Kidney tubule cell (primary cell): ENCODE measurements at regions not wholly inside any gene's neighbourhood (a gene's known extent, or its start where the extent isn't known, plus 50 kb on each side); places are given as distances from the start of the nearest gene placed in this dataset.
"Not testable (repeated sequence)": the region's sequence is repeated elsewhere in the genome, so short reads cannot be mapped to it uniquely, and the experiment has no call there.

Source experiments
- DNase-seq: peaks from one replicate; pipeline ENCODE4 v3.0.0-alpha.2; 2018; ENCODE audit warnings: low spot score

DNA sequence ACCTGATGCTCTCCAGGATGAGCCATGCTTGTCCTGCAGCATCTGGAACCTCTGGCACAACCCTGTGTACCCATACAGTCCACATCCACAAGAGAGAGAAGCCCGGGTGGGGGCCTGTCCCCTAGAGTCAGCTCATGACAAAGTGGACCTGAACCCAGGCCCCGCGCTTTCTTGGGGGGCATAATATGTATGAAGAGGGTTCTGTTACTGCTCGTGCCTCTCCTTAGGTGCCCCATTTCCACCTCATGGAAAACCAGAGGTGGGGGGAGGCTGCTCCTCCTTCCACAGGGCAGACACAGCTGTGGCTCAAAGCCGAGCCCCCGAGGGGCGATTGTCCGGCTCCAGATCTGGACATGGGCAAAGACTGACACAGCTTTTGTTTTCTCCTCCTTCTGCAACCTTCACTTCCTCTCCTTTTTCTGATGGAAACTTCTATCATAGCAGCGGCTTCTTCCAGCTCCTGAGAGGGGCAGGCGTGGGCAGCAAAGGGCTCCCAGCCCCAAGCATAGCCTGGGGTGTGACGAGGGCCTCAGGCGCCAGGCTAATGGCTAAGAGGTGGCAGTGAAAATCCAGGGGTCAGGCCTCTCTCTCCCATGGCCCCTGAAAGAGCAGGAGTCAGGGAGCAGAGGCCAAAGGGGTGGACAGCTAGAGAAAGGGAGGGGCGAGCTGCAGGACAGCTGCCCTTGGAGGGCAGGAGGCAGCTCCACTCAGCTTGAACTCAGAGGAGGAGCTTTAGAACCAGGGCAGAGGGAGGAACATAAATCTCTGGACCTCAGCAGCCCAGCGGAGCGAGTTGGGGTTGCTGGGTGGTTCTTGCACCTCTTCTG, 155.5 kb downstream of the ZFP36L2 start:
- no peak for DNase-seq

DNA sequence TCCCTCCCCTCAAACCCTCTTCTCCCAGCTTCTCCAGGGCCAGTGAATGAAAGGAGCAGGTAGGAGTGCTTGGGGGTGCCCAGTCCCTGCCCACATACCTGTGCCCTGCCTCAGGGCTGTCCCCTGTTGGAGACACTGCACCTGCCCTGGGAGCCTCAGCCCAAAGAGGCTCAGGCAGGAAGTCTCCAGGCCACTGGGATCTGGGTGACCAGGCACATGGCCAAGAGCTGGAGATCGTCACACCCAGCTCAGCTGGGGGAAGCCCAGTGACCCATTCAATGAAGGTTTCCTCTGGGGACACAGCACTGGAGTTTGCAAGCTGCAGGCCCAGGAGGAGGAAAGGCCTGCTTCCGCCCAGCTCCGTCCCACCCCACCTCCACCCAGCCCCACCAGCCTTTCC, 156.4 kb downstream of the ZFP36L2 start:
- peak; percentile 74 for DNase-seq

DNA sequence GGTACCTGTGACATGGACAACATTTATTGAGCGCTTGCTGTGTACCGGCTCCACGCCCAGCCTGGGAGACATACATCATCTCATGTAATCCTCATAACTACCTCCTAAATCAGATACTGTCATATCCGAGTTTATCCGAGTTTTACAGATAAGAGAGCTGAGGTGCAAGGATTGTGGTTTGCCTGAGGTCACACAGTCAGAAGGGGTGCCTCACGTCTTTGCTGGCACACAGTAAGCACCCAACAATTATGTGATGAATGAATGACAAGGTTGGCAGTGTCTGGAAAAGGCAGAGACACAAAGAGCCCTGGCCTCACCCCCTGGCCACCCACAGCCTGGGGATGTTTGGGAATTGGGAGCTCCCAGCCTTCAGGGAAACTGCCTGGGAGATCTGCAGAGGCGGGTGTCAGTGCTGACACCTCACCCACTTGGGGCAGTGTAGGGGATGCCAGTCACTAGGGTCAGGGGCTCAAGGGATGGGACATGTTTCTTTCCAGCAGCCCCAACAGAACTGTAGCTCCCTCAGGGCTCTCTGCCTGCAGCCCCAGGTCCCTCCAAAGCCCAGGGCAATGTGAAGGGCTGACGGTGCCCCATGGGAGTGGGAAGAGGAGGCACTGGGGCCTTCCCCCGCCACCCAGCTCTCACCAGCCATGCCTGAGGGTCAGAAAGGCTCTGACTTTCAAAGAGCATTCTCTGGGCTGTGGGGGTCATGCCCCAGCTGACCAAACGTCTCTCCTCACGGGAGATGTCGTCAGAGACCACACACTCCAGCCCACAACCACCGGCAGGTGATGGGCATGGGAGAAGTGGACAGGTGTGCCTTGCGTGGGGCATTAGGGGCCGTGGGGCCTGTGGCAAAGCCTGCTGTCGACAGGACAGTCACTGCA, 157.5 kb downstream of the ZFP36L2 start:
- DNase-seq = no peak

DNA sequence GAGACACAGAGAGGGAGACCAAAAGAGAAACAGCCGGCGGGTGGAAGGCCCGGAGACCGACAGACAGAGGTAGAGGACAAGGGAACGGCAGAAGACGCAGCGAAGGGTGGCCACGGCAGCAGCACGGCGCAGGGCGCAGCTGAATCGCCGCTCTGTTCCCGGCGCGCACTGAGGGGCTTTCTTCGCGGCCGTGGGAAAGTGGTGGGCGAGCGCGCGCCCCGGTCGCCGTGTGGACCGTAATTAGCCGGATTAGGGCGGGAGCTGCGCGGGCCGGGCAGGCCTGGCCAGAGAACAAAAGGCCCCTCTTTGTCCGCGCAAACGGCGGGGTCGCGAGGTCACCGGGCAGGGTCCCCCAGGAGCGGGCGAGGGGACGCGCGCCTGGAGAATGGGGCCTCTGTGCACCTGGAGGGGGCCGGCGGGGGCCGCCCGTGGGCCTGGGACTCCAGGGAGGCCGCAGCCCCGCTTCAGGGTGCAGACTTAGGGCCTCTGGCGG, 158.3 kb downstream of the ZFP36L2 start:
- DNase-seq = no peak

DNA sequence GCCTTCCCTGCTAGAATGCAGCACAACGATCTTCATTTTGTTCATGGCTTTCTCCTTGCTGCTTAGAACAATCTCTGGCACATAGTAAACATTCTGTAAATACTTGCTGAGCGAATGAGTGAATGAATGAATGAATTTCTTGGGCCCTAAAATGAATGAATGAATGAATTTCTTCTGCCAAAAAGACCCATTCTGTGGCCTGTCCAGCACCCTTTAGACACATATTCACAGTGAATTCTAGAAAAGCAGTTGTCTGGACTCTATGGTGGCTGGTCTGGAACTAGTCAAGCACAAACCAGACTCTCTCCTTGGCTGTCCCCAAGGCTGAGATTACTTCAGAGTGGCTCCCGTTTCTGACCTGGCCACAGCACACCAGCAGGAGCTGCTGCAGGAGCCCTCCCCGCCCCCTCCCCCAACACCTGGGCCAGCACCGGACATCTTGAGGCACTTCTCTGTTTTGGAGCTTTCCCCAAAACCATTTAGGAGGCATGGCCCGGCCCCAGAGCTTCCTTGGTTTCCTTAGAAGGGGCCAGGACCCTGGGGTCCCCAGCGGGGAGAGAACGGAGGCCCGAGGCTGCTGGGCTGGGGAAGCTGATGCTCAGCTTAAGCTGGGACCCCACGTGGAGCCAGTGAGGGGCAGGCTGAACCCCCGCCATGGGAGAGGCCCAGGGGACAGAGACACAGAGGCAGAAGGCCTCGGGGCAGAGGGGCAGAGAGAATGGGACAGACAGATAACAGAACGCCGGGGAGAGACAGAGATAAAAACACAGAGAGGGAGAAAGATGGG, 159.0 kb downstream of the ZFP36L2 start:
- DNase-seq = no peak

DNA sequence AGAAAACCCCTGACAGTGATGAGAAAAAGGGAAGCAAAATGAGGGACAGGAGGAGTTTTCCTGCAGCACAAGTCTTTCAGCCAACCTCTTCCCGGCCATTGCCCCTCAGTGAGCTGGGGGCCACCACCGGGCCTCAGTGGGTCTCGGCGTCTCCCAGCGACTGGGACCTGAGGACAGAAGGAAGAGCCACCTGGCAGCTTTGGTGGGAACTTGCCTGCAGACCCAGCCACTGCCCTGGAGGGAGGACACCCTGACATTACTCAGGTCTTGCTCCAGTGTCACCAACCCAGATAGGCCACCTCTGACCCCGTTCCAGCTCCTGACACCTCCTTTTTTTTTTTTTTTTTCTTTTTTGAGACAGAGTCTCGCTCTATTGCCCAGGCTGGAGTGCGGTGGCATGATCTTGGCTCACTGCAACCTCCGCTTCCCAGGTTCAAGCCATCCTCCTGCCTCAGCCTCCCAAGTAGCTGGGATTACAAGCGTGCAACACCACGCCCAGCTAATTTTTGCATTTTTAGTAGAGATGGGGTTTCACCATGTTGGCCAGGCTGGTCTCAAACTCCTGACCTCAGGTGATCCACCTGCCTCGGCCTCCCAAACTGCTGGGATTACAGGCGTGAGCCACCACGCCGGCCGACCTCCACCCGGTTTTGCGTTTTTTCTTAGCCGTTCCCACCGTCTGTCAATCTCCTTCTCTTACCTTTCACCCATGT, 159.7 kb downstream of the ZFP36L2 start:
- DNase-seq = not testable (repeated sequence)

DNA sequence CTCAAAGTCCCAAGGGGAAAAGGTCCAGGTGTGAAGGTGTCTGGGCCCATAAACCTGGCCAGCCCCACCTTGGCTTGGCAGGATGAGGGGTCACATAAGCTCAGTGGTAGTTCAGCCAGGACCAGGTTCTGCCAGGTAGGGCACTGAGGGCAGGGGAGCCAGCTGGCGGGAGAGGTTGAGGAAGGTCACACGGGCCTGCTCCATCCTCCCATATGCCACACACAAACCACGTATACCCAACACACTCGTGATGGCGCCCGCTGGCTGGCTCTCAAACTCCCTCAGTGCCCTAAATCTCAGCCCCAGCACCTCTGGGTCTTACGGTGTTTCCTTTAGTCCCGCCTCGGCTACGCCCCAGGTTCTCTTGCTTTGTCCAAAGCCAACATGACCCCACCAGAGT, 160.5 kb downstream of the ZFP36L2 start:
- DNase-seq = no peak

DNA sequence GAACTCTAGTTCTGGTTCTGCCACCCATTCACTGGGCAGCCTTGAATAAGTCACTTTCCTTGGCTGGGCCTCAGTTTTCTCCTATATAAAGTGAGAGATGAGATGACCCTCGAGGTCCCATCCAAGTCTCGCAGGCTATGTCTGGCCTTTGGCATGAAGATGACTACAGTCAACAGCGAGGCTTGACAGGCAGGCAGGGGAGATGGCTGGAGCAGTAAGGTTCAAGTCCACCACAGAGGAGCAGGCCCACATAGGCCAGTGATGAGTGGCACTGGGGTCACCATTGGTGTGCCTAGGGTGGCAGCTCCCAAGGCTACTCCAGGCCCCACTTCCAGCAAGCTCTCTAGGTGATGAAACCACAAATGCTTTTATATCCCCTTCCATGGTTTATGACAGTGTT, 161.4 kb downstream of the ZFP36L2 start:
- no peak for DNase-seq

DNA sequence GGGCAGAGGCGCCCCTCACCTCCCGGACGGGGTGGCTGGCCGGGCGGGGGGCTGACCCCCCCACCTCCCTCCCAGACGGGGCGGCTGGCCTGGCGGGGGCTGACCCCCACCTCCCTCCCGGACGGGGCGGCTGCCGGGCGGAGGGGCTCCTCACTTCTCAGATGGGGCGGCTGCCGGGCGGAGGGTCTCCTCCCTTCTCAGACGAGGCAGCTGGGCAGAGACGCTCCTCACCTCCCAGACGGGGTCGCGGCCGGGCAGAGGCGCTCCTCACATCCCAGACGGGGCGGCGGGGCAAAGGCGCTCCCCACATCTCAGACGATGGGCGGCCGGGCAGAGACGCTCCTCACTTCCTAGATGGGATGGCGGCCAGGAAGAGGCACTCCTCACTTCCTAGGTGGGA, 163.3 kb downstream of the ZFP36L2 start:
- DNase-seq = not testable (repeated sequence)

DNA sequence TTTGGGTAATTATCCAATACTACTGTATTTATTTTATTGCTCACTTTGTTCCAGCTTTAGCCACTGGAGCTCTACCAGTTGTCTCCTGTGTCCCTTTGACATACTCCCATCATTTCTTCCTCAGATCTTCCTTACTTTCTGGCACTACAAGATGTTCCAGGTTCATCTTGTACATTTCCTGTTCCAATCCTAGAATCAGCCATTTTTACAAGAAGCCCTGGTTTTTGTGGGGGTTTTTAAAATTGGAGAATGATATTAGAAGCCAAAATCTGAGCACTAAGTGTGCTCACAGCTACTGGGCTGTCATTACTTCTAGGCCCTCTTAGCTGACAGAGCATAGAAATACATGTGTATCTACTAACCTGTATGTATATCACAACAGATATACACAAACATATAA, 164.3 kb downstream of the ZFP36L2 start:
- no peak for DNase-seq

DNA sequence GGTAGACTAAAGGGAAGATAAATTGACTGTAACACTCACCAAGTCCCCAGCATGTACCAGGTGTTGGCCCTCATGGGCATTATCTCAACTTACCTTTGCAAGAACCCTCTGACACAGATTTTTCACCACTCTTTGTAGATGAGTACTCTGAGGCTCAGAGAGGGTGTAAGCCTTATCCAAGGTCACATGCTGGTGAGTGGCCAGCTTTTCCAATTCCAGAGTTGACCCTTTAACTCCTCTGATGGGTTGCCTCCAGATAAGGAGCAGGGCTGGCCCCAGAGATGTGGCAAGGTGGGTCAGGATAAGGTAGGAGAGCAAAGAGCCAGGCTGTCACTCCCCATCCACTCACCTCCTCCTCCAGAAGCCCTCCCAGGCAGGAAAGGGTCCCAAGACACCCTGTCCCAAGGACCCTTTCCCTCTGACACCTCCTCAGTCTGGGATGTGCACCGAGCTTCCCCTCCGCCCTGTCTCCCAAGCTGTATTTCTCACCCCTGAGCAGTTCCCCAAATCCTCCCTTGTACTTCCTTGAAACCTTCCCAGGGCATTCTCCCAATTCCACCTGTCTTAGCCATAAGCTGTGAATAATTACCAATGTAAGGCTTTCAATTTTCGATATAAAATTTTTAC, 165.9 kb downstream of the ZFP36L2 start:
- no peak for DNase-seq

DNA sequence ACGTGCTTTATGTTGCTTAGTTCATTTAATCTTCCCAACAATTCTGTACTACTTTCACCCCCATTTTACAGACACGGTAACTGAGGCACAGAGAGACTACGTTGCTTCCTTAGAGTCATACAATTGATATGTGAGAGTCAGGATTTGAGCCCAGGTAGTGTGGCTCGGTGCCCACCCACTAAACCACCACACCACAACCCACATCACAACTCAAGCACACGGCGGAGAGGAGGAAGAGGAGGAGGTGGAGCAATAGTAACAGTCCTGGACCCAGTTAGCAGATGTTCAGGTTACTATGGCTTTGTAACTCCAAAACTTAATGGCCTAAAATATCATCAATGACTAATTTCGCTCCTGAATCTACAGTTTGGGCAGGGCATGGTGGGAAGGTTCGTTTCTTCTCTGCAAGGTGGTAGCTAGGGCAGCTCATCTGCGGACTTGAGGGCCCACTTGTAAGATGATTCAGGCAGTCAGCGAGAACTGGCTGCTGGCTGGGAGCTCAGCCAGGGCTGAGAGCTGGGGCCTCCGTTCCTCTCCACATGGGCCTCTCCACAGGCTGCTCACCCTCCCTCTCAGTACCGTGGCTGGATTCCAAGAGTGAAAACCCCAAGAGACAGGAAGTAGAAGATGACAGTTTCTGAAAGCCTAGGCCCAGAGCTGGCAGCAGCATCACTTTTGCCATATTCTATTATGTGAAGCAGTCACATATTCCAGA, 167.1 kb downstream of the ZFP36L2 start:
- peak; percentile 87 for DNase-seq

DNA sequence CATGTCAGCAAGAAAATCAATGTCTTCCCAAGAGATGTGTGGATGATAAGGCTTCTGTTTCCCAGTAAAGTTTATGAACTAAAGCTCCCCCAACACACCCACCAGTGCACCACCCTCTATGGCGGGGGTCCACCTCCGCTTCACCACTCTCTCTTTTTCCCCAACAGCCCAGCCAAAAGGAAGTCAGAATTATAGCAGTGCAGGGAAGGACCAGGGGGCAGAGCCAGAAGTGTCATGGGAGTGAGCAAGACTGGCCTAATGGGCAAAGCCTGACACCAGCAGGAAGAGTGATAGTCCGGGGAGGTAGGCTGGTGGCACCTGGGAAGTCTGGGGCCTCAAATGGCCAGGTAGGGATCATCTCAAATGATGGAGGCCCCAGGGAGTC, 167.7 kb downstream of the ZFP36L2 start:
- DNase-seq = no peak

DNA sequence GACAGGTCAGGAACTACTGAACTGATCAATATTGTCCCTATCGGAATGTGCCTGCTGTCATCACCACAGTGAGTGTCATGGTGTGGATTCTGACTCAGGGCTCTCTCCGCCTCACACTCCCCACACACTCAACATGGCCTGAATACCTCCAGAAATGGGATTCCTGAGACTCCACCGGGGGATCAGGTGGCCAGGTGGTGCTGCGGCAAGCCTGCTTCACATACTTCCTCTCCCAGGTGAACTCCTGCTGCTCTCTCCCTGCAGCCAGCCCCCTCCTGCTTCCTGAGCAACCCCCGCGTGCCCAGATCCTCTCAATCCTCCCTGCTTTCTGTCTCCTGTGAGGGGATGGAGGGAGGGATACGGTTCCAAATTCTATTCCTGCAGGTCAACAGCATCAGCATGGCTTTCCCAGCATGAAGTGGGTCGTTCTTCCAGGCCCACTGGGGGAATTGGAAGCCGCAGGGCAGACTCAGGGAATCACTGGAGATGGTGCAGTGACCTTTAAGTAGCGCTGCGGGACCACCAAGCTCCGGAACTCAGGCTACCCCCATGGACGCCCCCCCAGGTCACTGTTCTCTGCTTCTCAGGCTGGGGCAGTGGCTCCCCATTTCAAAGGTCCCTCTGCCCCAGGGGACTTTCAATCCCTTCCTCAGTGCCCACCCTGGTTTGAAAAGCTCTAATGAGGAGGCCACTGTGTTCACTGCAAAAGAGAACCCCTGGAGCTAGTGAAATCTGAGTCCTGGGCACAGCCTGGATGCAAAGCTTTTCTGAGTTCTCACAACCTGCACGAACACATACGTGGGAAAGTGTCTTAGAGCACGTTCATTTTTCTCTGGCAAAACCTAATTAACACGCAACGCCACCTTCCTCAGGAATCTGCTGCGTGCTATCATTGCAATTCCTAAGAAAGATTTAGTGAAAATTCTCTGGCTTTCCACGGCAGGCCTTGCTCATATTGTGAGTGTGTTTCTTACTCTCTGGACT, 168.4 kb downstream of the ZFP36L2 start:
- DNase-seq = peak; percentile 26

DNA sequence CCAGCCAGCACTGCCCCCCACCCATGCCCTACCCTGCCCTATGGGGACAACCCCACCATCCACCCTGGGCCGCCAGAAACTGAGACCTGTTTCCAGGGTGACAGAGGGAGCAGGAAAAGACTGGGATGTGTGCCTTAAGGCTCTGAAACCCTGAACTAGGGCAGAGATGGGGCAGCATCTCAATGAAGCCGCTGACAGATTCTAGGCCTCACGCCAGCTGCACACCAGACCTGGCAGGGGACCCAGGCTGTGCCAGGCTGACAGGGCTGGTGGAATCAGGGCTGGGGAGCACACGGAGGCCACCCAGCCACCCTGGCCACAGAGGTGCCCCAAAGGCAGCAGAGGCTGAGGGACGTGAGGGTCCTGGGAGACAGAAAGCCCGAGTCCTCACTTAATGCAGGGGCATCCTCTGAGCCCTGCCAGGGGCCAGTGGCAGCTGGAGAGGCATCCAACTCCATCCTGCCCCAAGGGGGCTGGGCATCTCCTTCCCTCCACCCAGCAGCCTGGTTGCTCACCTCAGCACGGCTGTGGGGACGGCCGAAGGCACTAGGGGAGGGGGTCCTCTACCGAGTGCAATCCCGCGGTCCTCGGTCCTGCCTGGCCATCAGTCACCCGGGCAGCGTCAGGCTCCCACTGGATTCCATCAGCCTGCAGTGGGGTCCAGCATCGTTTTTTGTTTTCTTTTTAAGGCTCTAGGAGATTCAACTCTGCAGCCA, 169.2 kb downstream of the ZFP36L2 start:
- no peak for DNase-seq

DNA sequence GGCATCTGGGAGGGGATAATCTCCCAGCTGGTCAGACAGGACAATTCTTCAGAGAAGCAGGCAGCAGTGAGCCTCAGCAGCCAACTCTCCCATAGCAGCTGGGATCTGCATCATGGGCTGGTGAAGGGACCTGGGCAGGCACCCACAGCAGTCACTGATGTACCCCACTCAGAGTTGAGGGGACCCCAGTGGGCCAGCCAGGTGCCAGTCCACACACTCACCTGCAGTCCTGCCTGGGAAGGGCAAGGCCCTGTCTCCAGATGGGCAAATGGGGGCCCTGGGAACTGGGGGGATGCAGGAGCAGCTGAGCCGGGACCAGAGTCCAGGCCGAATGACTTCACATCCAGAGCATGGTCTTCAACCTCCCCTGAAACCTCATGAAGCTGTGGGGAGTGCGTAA, 170.4 kb downstream of the ZFP36L2 start:
- DNase-seq = no peak

DNA sequence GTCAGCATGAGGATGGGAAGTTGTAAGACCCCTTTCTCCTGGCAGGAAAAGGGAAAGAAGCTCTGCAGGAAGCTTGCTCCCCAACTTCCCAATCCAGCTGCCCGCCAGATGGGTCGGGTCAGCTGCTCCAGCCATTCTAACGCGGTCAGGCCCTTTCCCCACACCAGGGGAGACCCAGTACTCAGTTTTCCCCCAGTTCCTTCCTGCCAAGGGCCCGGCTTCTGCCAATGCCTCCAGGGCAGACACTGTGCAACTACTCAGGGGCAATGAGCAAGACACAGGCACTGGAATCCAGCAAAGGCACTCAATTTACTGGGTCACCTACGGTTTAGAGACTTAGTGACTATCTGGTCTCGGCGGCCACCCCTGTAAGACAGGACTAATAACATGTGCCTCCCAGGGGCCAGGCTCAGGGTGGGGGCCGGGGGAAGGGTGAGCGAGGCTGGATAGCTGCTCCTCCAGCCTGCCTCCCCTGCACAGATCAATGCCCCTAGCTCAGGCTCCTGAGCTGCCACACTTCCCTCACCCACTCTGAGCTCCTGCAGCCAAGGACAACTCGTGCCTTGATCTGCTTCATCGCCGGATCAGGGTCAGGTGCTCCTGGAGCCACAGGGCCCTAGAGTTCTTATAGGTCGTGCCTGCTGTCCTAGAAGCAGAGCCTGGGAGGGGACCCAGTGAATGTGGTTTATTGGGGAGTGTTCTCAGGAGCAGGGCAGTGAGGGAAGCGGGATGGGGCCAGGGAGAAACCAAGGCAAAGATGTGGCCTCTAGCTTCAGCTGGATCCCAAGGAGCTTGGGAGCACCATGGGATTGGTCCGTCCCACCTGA, 171.1 kb downstream of the ZFP36L2 start:
- no peak for DNase-seq

DNA sequence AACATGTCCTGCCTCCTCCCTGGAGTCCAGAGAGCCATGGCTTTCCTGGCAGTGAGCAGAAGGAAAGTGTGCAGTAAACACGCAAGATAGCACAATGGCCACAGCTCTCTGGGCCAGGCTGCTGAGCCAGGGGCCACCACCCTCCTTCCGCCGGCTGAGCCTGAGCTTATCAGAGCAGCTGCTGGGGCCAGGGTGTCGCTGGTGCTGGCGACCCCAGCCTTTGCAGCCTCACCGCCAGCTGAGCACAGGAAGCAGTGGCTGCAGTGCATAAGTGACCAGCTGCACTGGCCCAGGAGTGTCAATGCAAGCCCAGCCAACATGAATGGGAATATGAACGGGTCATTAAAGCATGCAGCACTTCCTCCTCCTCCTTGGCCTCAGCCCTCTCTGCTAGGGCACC, 172.0 kb downstream of the ZFP36L2 start:
- DNase-seq = no peak
